H1 (cell line): ENCODE measurements at regions not wholly inside any gene's neighbourhood (a gene's known extent, or its start where the extent isn't known, plus 50 kb on each side); places are given as distances from the start of the nearest gene placed in this dataset.

ENCODE experiments used
- CTCF ChIA-PET: fragments of 300-600 bp; sonication (Branson Sonifier 250); formaldehyde crosslinking; loops from one replicate; lab custom pipeline; 2021; ENCODE audit not compliant: partially characterized antibody; lab: Charles Lee
- POLR2A ChIA-PET: fragments of 300-600 bp; sonication (Branson Sonifier 250); formaldehyde crosslinking; loops from one replicate; lab custom pipeline; 2021; ENCODE audit warnings: inconsistent platforms; ENCODE audit not compliant: partially characterized antibody; lab: Charles Lee
- DNase-seq, 2 experiments: peaks; one replicate each; pipeline versions ENCODE4 v3.0.0 to v3.0.0-alpha.2; 2010 to 2022; ENCODE audit warnings: low spot score in 2 of 2, low read depth in 1 of 2, mixed read lengths in 1 of 2
- FAIRE-seq: peaks from 2 replicates; lab custom pipeline; 2011; peaks lifted over from hg19 to GRCh38; lab: Jason Lieb, UNC
- H2AFZ ChIP-seq: 2 replicates; pipeline ENCODE4 v1.8.1; 2012; ENCODE audit warnings: low read length, inconsistent platforms
- H2AK5ac ChIP-seq: 2 replicates; pipeline ENCODE4 v1.6.1; 2013; ENCODE audit warnings: low read depth, low read length
- H2BK120ac ChIP-seq: replicated peaks from 2 replicates; pipeline ENCODE3; 2013; ENCODE audit warnings: low read depth, low read length, inconsistent platforms
- H2BK12ac ChIP-seq: 2 replicates; pipeline ENCODE4 v1.6.1; 2013; ENCODE audit warnings: low read depth, low read length
- H2BK15ac ChIP-seq: 2 replicates; pipeline ENCODE4 v1.6.1; 2013; ENCODE audit warnings: low read length
- H2BK20ac ChIP-seq: 2 replicates; pipeline ENCODE4 v1.6.1; 2013; ENCODE audit warnings: low read length
- H2BK5ac ChIP-seq: 2 replicates; pipeline ENCODE4 v1.6.1; 2013; ENCODE audit warnings: low read depth, low read length
- H3K14ac ChIP-seq: 2 replicates; pipeline ENCODE4 v1.6.1; 2013; ENCODE audit warnings: inconsistent platforms; ENCODE audit not compliant: insufficient read length
- H3K18ac ChIP-seq: 2 replicates; pipeline ENCODE4 v1.6.1; 2013; ENCODE audit warnings: low read length; ENCODE audit errors: extremely low read depth
- H3K23ac ChIP-seq: 2 replicates; pipeline ENCODE4 v1.6.1; 2013; ENCODE audit warnings: inconsistent platforms; ENCODE audit not compliant: insufficient read length
- H3K23me2 ChIP-seq: 2 replicates; pipeline ENCODE4 v1.6.1; 2013; ENCODE audit warnings: low read depth, low read length
- H3K27ac ChIP-seq: 2 replicates; pipeline ENCODE4 v1.6.1; 2011; ENCODE audit warnings: low read depth, low read length, inconsistent platforms
- H3K27me3 ChIP-seq, 4 experiments: replicated peaks in 1 of 4; 1 replicate in 1 of 4; 2 replicates in 3 of 4; pipeline versions ENCODE4 v1.6.1 to v1.8.1; 2011 to 2013; ENCODE audit warnings: low read length in 3 of 4, mild to moderate bottlenecking in 3 of 4, inconsistent platforms in 2 of 4, mixed read lengths in 2 of 4, moderate library complexity in 1 of 4; ENCODE audit not compliant: control insufficient read depth in 3 of 4, insufficient read depth in 3 of 4; ENCODE audit errors: extremely low read depth in 1 of 4
- H3K36me3 ChIP-seq, 4 experiments: 2 replicates each; pipeline versions ENCODE4 v1.6.1 to v1.8.1; 2011 to 2013; ENCODE audit warnings: mild to moderate bottlenecking in 4 of 4, low read length in 3 of 4, moderate library complexity in 2 of 4, control low read depth in 1 of 4, inconsistent platforms in 1 of 4; ENCODE audit not compliant: insufficient read depth in 4 of 4, control insufficient read depth in 2 of 4
- H3K4ac ChIP-seq: replicated peaks from 2 replicates; pipeline ENCODE3; 2013; ENCODE audit warnings: low read length, low read depth, mixed read lengths, inconsistent platforms; ENCODE audit not compliant: insufficient read length
- H3K4me1 ChIP-seq, 4 experiments: replicated peaks in 1 of 4; 1 replicate in 1 of 4; 2 replicates in 3 of 4; pipeline versions ENCODE4 v1.6.1 to v1.8.1; 2011 to 2013; ENCODE audit warnings: low read length in 3 of 4, inconsistent platforms in 2 of 4, mixed read lengths in 1 of 4; ENCODE audit not compliant: insufficient read depth in 4 of 4, control insufficient read depth in 3 of 4
- H3K4me2 ChIP-seq, 2 experiments: 2 replicates each; pipeline versions ENCODE4 v1.6.1 to v1.8.1; 2011 to 2013; ENCODE audit warnings: low read depth in 2 of 2, low read length in 2 of 2, control low read depth in 1 of 2, inconsistent platforms in 1 of 2, mild to moderate bottlenecking in 1 of 2; ENCODE audit not compliant: insufficient read depth in 1 of 2
- H3K4me3 ChIP-seq, 4 experiments: fragments of 200-600, 300-600 bp in 1 of 4; sonication (generic), shearing (Covaris generic), sonication (Bioruptor Twin) in 1 of 4; 2 replicates each; pipeline versions ENCODE4 v1.5.1 to v1.8.1; 2011 to 2016; ENCODE audit warnings: low read length in 4 of 4, low read depth in 3 of 4, control low read depth in 2 of 4, inconsistent platforms in 2 of 4, mild to moderate bottlenecking in 2 of 4, mixed read lengths in 1 of 4, moderate library complexity in 1 of 4; ENCODE audit not compliant: insufficient read depth in 2 of 4; ENCODE audit errors: extremely low read depth in 1 of 4
- H3K56ac ChIP-seq: replicated peaks from 2 replicates; pipeline ENCODE3; 2013; ENCODE audit warnings: low read depth, mild to moderate bottlenecking, mixed read lengths, low read length, inconsistent platforms; ENCODE audit not compliant: insufficient read length
- H3K79me1 ChIP-seq: 2 replicates; pipeline ENCODE4 v1.6.1; 2013; ENCODE audit warnings: low read depth, low read length, control low read depth
- H3K79me2 ChIP-seq, 2 experiments: 2 replicates each; pipeline versions ENCODE4 v1.6.1 to v1.8.1; 2012 to 2013; ENCODE audit warnings: low read length in 2 of 2, mild to moderate bottlenecking in 2 of 2, inconsistent platforms in 1 of 2; ENCODE audit not compliant: insufficient read depth in 2 of 2, control insufficient read depth in 1 of 2
- H3K9ac ChIP-seq, 4 experiments: replicated peaks in 1 of 4; 1 replicate in 1 of 4; 2 replicates in 3 of 4; pipeline versions ENCODE4 v1.6.1 to v1.8.1; 2011 to 2013; ENCODE audit warnings: low read depth in 3 of 4, low read length in 3 of 4, control low read depth in 2 of 4, mild to moderate bottlenecking in 2 of 4, moderate library complexity in 2 of 4, inconsistent platforms in 1 of 4; ENCODE audit errors: extremely low read depth in 1 of 4
- H3K9me3 ChIP-seq, 2 experiments: 2 replicates each; pipeline versions ENCODE4 v1.6.1 to v1.8.1; 2012 to 2013; ENCODE audit warnings: mild to moderate bottlenecking in 2 of 2, moderate library complexity in 2 of 2, control low read depth in 1 of 2, inconsistent platforms in 1 of 2, low read depth in 1 of 2, low read length in 1 of 2, mixed read lengths in 1 of 2; ENCODE audit not compliant: insufficient read depth in 2 of 2
- H4K20me1 ChIP-seq, 2 experiments: replicated peaks in 1 of 2; 2 replicates each; pipeline versions ENCODE3 to v1.8.1; 2011 to 2013; ENCODE audit warnings: inconsistent platforms in 2 of 2, low read length in 2 of 2, mild to moderate bottlenecking in 1 of 2; ENCODE audit not compliant: insufficient read depth in 2 of 2, control insufficient read depth in 1 of 2
- H4K5ac ChIP-seq: 2 replicates; pipeline ENCODE4 v1.6.1; 2013; ENCODE audit warnings: low read length, low read depth, mixed read lengths, inconsistent platforms; ENCODE audit not compliant: insufficient read length
- H4K8ac ChIP-seq: 2 replicates; pipeline ENCODE4 v1.8.0; 2013; ENCODE audit warnings: mild to moderate bottlenecking, moderate library complexity, low read length, inconsistent platforms; ENCODE audit not compliant: insufficient read depth; ENCODE audit errors: extremely low read depth
- H4K91ac ChIP-seq: replicated peaks from 2 replicates; pipeline ENCODE3; 2013; ENCODE audit warnings: low read length, mixed read lengths, inconsistent platforms; ENCODE audit not compliant: insufficient read length
- BCL11A ChIP-seq, 2 experiments: IDR thresholded peaks; one replicate each; pipeline ENCODE4 v1.6.1; 2011; ENCODE audit warnings: low read depth in 2 of 2, low read length in 2 of 2, mild to moderate bottlenecking in 2 of 2
- CHD2 ChIP-seq: IDR thresholded peaks from 2 replicates; pipeline ENCODE4 v1.6.1; 2012; ENCODE audit warnings: low read length, improper control_type of control experiment
- CTBP2 ChIP-seq: IDR thresholded peaks from 2 replicates; pipeline ENCODE4 v1.7.0; 2011; ENCODE audit warnings: borderline replicate concordance, mild to moderate bottlenecking, moderate library complexity, mixed read lengths, low read length; ENCODE audit not compliant: insufficient read depth, insufficient read length
- HDAC2 ChIP-seq, 2 experiments: fragments of 300-600 bp in 1 of 2; sonication (generic) in 1 of 2; IDR thresholded peaks; 2 replicates each; pipeline ENCODE4 v1.6.1; 2011 to 2012; ENCODE audit warnings: low read depth in 2 of 2, low read length in 2 of 2, mild to moderate bottlenecking in 2 of 2, moderate library complexity in 2 of 2, borderline replicate concordance in 1 of 2, inconsistent platforms in 1 of 2
- HDAC6 ChIP-seq: IDR thresholded peaks from one replicate; pipeline ENCODE4 v1.7.1; 2012; ENCODE audit warnings: low read depth, mild to moderate bottlenecking, inconsistent platforms, low read length, moderate library complexity
- JUND ChIP-seq: IDR thresholded peaks from 2 replicates; pipeline ENCODE4 v1.6.1; 2011; ENCODE audit warnings: mild to moderate bottlenecking, improper control_type of control experiment, low read length
- KDM5A ChIP-seq: fragments of 200-600 bp; IDR thresholded peaks from 2 replicates; pipeline ENCODE4 v1.7.1; 2012; ENCODE audit warnings: mild to moderate bottlenecking, low read length, inconsistent platforms, mixed read lengths
- MAFK ChIP-seq: IDR thresholded peaks from 2 replicates; pipeline ENCODE4 v1.6.1; 2012; ENCODE audit warnings: low read depth, mild to moderate bottlenecking, improper control_type of control experiment, low read length
- NANOG ChIP-seq: IDR thresholded peaks from 2 replicates; pipeline ENCODE4 v1.6.1; 2011; ENCODE audit warnings: low read length, low read depth, mild to moderate bottlenecking, inconsistent platforms; ENCODE audit not compliant: insufficient read depth, poor library complexity, severe bottlenecking
- RAD21 ChIP-seq, 2 experiments: IDR thresholded peaks in 1 of 2; conservative IDR thresholded peaks in 1 of 2; 2 replicates each; pipeline ENCODE4 v1.6.1; 2011; ENCODE audit warnings: low read depth in 2 of 2, low read length in 2 of 2, improper control_type of control experiment in 1 of 2, inconsistent platforms in 1 of 2, mild to moderate bottlenecking in 1 of 2, moderate library complexity in 1 of 2
- SRF ChIP-seq: IDR thresholded peaks from 2 replicates; pipeline ENCODE4 v1.6.1; 2011; ENCODE audit warnings: mild to moderate bottlenecking, low read depth, low read length, moderate library complexity
- TAF7 ChIP-seq: optimal IDR thresholded peaks from 2 replicates; pipeline ENCODE3; 2011; ENCODE audit warnings: low read depth, mild to moderate bottlenecking, inconsistent platforms, low read length, moderate library complexity, borderline replicate concordance
- TCF12 ChIP-seq: IDR thresholded peaks from 2 replicates; pipeline ENCODE4 v1.6.1; 2011; ENCODE audit warnings: low read depth, mild to moderate bottlenecking, low read length
- WGBS, 2 experiments: shearing (Covaris generic) in 1 of 2; methylation state at CpG; one replicate each; pipeline versions ENCODE4 v1.1.6 to v1.1.7; 2013 to 2015; ENCODE audit warnings: low lambda C conversion rate in 2 of 2, mixed read lengths in 2 of 2, inconsistent platforms in 1 of 2, low coverage in 1 of 2, missing lambda C conversion rate in 1 of 2; ENCODE audit not compliant: insufficient replicate concordance in 2 of 2, insufficient coverage in 1 of 2, insufficient read length in 1 of 2; ENCODE audit errors: extremely low coverage in 1 of 2, missing lambda C conversion rate in 1 of 2; 5-methylcytosine and 5-hydroxymethylcytosine counted together

DNA sequence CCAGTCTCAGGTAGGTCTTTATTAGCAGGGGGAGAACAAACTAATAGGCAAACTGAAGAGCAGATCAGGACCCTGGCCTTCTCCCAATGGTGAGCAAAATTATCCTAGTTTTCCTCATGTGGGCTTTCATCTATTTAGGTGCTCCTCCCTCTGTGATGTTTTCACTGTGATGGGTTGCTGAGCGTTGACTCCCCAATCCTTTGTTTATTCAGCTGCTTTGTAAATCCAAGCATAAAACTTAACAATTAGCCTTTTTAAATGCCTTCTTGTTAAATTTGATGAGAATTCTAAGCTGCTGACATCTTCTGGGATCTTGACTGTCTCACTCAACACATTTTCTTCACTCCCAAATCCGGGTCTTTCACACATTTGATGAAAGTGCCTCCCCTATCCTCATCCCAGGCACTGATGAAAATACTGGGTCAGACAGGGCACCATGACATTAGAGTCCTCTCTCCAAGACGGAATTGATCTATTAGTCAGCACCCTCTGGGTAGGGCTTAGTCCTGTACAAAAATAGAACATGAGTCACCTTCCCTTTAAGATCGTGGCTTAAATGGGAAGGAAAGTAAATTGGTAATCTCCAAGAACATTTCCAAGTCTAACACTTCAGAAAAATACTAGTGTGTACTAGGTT, 199.3 kb upstream of the ISX start:
- Histone ChIP-seq H4K91ac (no peak overlapping the region), H3K56ac (no peak overlapping the region), H3K14ac (no peak overlapping the region), H3K4me1 (no peaks in the 10 kb centered on the region), H2BK15ac (no peak overlapping the region), H2BK5ac (no peak overlapping the region), H2AK5ac (no peak overlapping the region), H3K9ac (no peak overlapping the region), H2BK12ac (no peak overlapping the region), H3K23me2 (no peaks in the 10 kb centered on the region), H2AFZ (no peak overlapping the region), H3K9me3 (no peaks in the 10 kb centered on the region), H3K27me3 (no peaks in the 10 kb centered on the region), H4K20me1 (no peaks in the 10 kb centered on the region), H3K27ac (no peak overlapping the region), H3K18ac (no peak overlapping the region), H3K36me3 (no peaks in the 10 kb centered on the region), H3K79me1 (no peaks in the 10 kb centered on the region), H4K8ac (no peak overlapping the region), H3K4ac (no peak overlapping the region), H3K23ac (no peak overlapping the region), H3K4me2 (no peak overlapping the region), H3K79me2 (no peaks in the 10 kb centered on the region), H2BK120ac (no peak overlapping the region), H3K4me3 (no peak overlapping the region), H4K5ac (no peak overlapping the region), H2BK20ac (no peak overlapping the region)
- TF ChIP-seq NANOG: no peak
- no peak for TF ChIP-seq KDM5A
- no peak for TF ChIP-seq JUND
- no peak for TF ChIP-seq BCL11A (IDR thresholded peaks at IDR 0.05; ENCODE audit: low read depth in 2 of 2, low read length in 2 of 2)
- no peak for TF ChIP-seq SRF
- TF ChIP-seq HDAC6: no peak
- no peak for TF ChIP-seq MAFK
- TF ChIP-seq HDAC2 (IDR thresholded peaks at IDR 0.05; ENCODE audit: borderline replicate concordance in 1 of 2, low read depth in 2 of 2, low read length in 2 of 2): no peak
- no peak for TF ChIP-seq RAD21 (IDR thresholded peaks at IDR 0.05 in 1 of 2, conservative IDR thresholded peaks at IDR 0.05 in 1 of 2; ENCODE audit: low read depth in 2 of 2, low read length in 2 of 2)
- no peak for TF ChIP-seq TCF12
- TF ChIP-seq CTBP2: no peak
- TF ChIP-seq TAF7: no peak
- TF ChIP-seq CHD2: no peak
- WGBS, 2 experiments: 90% methylated on average over 4 of the region's 4 CpGs; no CpG with 5 or more reads in 1 of the 2 experiments
- DNase-seq (no peak), FAIRE-seq (no peak)
- POLR2A ChIA-PET: no interaction called here
- CTCF ChIA-PET: interaction anchor here (0.6 to 1.2 kb wide), 2 partner anchors 12 to 943 kb away, joined by 3 to 6 read pairs; no protein-coding TSS in a partner anchor
